Thymus (tissue), 11 donors: ENCODE measurements at regions not wholly inside any gene's neighbourhood (a gene's known extent, or its start where the extent isn't known, plus 50 kb on each side); places are given as distances from the start of the nearest gene placed in this dataset.
"Not testable (repeated sequence)": the region's sequence is repeated elsewhere in the genome, so short reads cannot be mapped to it uniquely, and the experiment has no call there.

ENCODE experiments used
- DNase-seq, 9 donors: peaks; one replicate each; pipeline ENCODE4 v3.0.0-alpha.2; 2013; ENCODE audit warnings: low spot score in 9 of 9, low read depth in 6 of 9, missing footprints in 1 of 9
- H3K27ac ChIP-seq, 2 donors: one replicate each; pipeline ENCODE4 v1.5.1; 2013; ENCODE audit warnings: control low read depth in 1 of 2, low read depth in 1 of 2, low read length in 1 of 2, mild to moderate bottlenecking in 1 of 2, moderate library complexity in 1 of 2
- H3K27me3 ChIP-seq, 2 donors: one replicate each; pipeline ENCODE4 v1.5.1; 2013; ENCODE audit warnings: low read length in 1 of 2; ENCODE audit not compliant: control insufficient read depth in 2 of 2, insufficient read depth in 1 of 2
- H3K36me3 ChIP-seq, 2 donors: one replicate each; pipeline ENCODE4 v1.5.1; 2013; ENCODE audit warnings: low read length in 1 of 2, mild to moderate bottlenecking in 1 of 2, moderate library complexity in 1 of 2; ENCODE audit not compliant: control insufficient read depth in 2 of 2, insufficient read depth in 2 of 2
- H3K4me1 ChIP-seq, 2 donors: one replicate each; pipeline ENCODE4 v1.5.1; 2013; ENCODE audit warnings: low read length in 2 of 2; ENCODE audit not compliant: control insufficient read depth in 2 of 2, insufficient read depth in 2 of 2
- H3K4me3 ChIP-seq, 2 donors: one replicate each; pipeline ENCODE4 v1.5.1; 2013; ENCODE audit warnings: low read length in 2 of 2, control low read depth in 1 of 2, mild to moderate bottlenecking in 1 of 2
- H3K9me3 ChIP-seq, 2 donors: one replicate each; pipeline ENCODE4 v1.5.1; 2013; ENCODE audit warnings: low read length in 1 of 2, mild to moderate bottlenecking in 1 of 2; ENCODE audit not compliant: control insufficient read depth in 2 of 2, insufficient read depth in 1 of 2
- WGBS: extraction: QIAGEN DNeasy Blood & Tissue Kit; methylation state at CpG from one replicate; pipeline ENCODE4 v1.1.7; 2013; 5-methylcytosine and 5-hydroxymethylcytosine counted together
- donor health status: healthy.

GRCh38 chr4:167986044-167986443 lies 106.3 kb upstream of the ANXA10 start:
- Histone ChIP-seq H3K4me3 (no peak overlapping the region), H3K4me1 (no peaks in the 10 kb centered on the region), H3K36me3 (no peaks in the 10 kb centered on the region), H3K27me3 (no peaks in the 10 kb centered on the region), H3K9me3 (peaks cover 0 to 10% of the 10 kb centered on the region in 2 donors), H3K27ac (no peak overlapping the region)
- no peak for DNase-seq
- 91% methylated on average over 3 of the region's 3 CpGs for WGBS

- WGBS = 93% methylated on average over 2 of the region's 2 CpGs
- no peaks in the 10 kb centered on the region for H3K36me3 ChIP-seq
- H3K27me3 ChIP-seq = no peaks in the 10 kb centered on the region
- peaks cover 0 to 10% of the 10 kb centered on the region in 2 donors for H3K9me3 ChIP-seq
- H3K4me1 ChIP-seq = no peaks in the 10 kb centered on the region
- DNase-seq = no peak
- no peak overlapping the region for H3K4me3 ChIP-seq
- H3K27ac ChIP-seq = no peak overlapping the region
These were observed 105.1 kb upstream of the ANXA10 start for GRCh38 chr4:167987285-167987684.

GRCh38 chr4:167989815-167990214 lies 102.5 kb upstream of the ANXA10 start:
- no peaks in the 10 kb centered on the region for H3K27me3 ChIP-seq
- WGBS = 79% methylated on average over 2 of the region's 2 CpGs
- no peaks in the 10 kb centered on the region for H3K4me1 ChIP-seq
- DNase-seq = no peak
- no peaks in the 10 kb centered on the region for H3K36me3 ChIP-seq
- peaks cover 0 to 10% of the 10 kb centered on the region in 2 donors for H3K9me3 ChIP-seq
- no peak overlapping the region for H3K4me3 ChIP-seq
- no peak overlapping the region for H3K27ac ChIP-seq

GRCh38 chr4:168008112-168008511 lies 84.2 kb upstream of the ANXA10 start:
- not testable (repeated sequence) for H3K4me1 ChIP-seq, H3K36me3 ChIP-seq, H3K4me3 ChIP-seq, H3K27me3 ChIP-seq, DNase-seq, H3K9me3 ChIP-seq, H3K27ac ChIP-seq
- WGBS = 95% methylated on average over 6 of the region's 6 CpGs

GRCh38 chr4:168019019-168019651 lies 73.2 kb upstream of the ANXA10 start:
- DNase-seq = no peak
- WGBS = 94% methylated on average over 1 of the region's 1 CpG

GRCh38 chr4:168019921-168020320 lies 72.4 kb upstream of the ANXA10 start:
- Histone ChIP-seq H3K4me1 (no peaks in the 10 kb centered on the region), H3K9me3 (no peaks in the 10 kb centered on the region), H3K27ac (no peak overlapping the region), H3K27me3 (no peaks in the 10 kb centered on the region), H3K4me3 (no peak overlapping the region), H3K36me3 (no peaks in the 10 kb centered on the region)
- no peak for DNase-seq
- WGBS = 97% methylated on average over 2 of the region's 2 CpGs

More at GRCh38 chr4:168019019-168019651, 73.2 kb upstream of the ANXA10 start:
- no peak overlapping the region for H3K27ac ChIP-seq
- H3K27me3 ChIP-seq = no peaks in the 10 kb centered on the region
- H3K4me3 ChIP-seq = no peak overlapping the region
- H3K4me1 ChIP-seq = no peaks in the 10 kb centered on the region
- no peaks in the 10 kb centered on the region for H3K9me3 ChIP-seq
- H3K36me3 ChIP-seq = no peaks in the 10 kb centered on the region

GRCh38 chr4:168021666-168022065 lies 70.7 kb upstream of the ANXA10 start:
- 79% methylated on average over 1 of the region's 1 CpG for WGBS
- H3K27ac ChIP-seq = no peak overlapping the region
- no peaks in the 10 kb centered on the region for H3K9me3 ChIP-seq
- H3K4me3 ChIP-seq = no peak overlapping the region
- no peaks in the 10 kb centered on the region for H3K27me3 ChIP-seq
- no peaks in the 10 kb centered on the region for H3K36me3 ChIP-seq
- no peak for DNase-seq
- no peaks in the 10 kb centered on the region for H3K4me1 ChIP-seq

- no peaks in the 10 kb centered on the region for H3K9me3 ChIP-seq
- no peaks in the 10 kb centered on the region for H3K4me1 ChIP-seq
- DNase-seq = no peak
- 98% methylated on average over 2 of the region's 2 CpGs for WGBS
- no peak overlapping the region for H3K27ac ChIP-seq
- no peaks in the 10 kb centered on the region for H3K27me3 ChIP-seq
- H3K36me3 ChIP-seq = no peaks in the 10 kb centered on the region
- H3K4me3 ChIP-seq = no peak overlapping the region
These were observed 63.8 kb upstream of the ANXA10 start for GRCh38 chr4:168028568-168028967.

- no peaks in the 10 kb centered on the region for H3K9me3 ChIP-seq
- no peak overlapping the region for H3K4me3 ChIP-seq
- H3K27ac ChIP-seq = no peak overlapping the region
- no peaks in the 10 kb centered on the region for H3K36me3 ChIP-seq
- H3K27me3 ChIP-seq = no peaks in the 10 kb centered on the region
- no peaks in the 10 kb centered on the region for H3K4me1 ChIP-seq
- DNase-seq = no peak
- WGBS = 87% methylated on average over 5 of the region's 5 CpGs
These were observed 63.3 kb upstream of the ANXA10 start for GRCh38 chr4:168028970-168029597.
